ENCODE measurements at regions not wholly inside any gene's neighbourhood (a gene's known extent, or its start where the extent isn't known, plus 50 kb on each side); places are given as distances from the start of the nearest gene placed in this dataset.

GRCh38 chr2:144998435-144998834 is 478.5 kb upstream of the ZEB2 start:
- DNase-seq (no peak), ATAC-seq (no peak)
- H3K4me1 ChIP-seq (ENCODE audit: low read depth) = no peaks in the 10 kb centered on the region
- H3K36me3 ChIP-seq (ENCODE audit: low read depth) = no peaks in the 10 kb centered on the region
- H3K9me3 ChIP-seq = no peaks in the 10 kb centered on the region
- intact Hi-C loops (cut with DNase I, micrococcal nuclease) = no loop called here
- TF ChIP-seq CTCF (IDR thresholded peaks at IDR 0.05) = no peak
- H3K4me3 ChIP-seq = no peak overlapping the region

- no peak for ATAC-seq
- no peaks in the 10 kb centered on the region for H3K36me3 ChIP-seq (ENCODE audit: low read depth)
These were observed 476.4 kb upstream of the ZEB2 start for GRCh38 chr2:144996225-144996795.

GRCh38 chr2:144995482-144995881 is 475.6 kb upstream of the ZEB2 start:
- Histone ChIP-seq H3K4me1 (ENCODE audit: low read depth) (no peaks in the 10 kb centered on the region), H3K9me3 (no peaks in the 10 kb centered on the region), H3K36me3 (ENCODE audit: low read depth) (no peaks in the 10 kb centered on the region), H3K4me3 (no peak overlapping the region)
- DNase-seq (no peak), ATAC-seq (no peak)
- intact Hi-C loops (cut with DNase I, micrococcal nuclease) = no loop called here
- no peak for TF ChIP-seq CTCF (IDR thresholded peaks at IDR 0.05)

More at GRCh38 chr2:144996225-144996795, 476.4 kb upstream of the ZEB2 start:
- Histone ChIP-seq H3K4me1 (ENCODE audit: low read depth) (no peaks in the 10 kb centered on the region), H3K4me3 (no peak overlapping the region), H3K9me3 (no peaks in the 10 kb centered on the region)
- DNase-seq = no peak
- TF ChIP-seq CTCF (IDR thresholded peaks at IDR 0.05) = no peak
- intact Hi-C loops (cut with DNase I, micrococcal nuclease) = no loop called here

- DNase-seq (no peak), ATAC-seq (no peak)
- TF ChIP-seq CTCF (IDR thresholded peaks at IDR 0.05) = no peak
- intact Hi-C loops (cut with DNase I, micrococcal nuclease) = no loop called here
- no peak overlapping the region for H3K4me3 ChIP-seq
- H3K4me1 ChIP-seq (ENCODE audit: low read depth) = no peaks in the 10 kb centered on the region
- H3K36me3 ChIP-seq (ENCODE audit: low read depth) = no peaks in the 10 kb centered on the region
- no peaks in the 10 kb centered on the region for H3K9me3 ChIP-seq
These were observed 470.7 kb upstream of the ZEB2 start for GRCh38 chr2:144990661-144991060.

GRCh38 chr2:144989579-144990270 is 469.8 kb upstream of the ZEB2 start:
- H3K4me3 ChIP-seq = no peak overlapping the region
- ATAC-seq = no peak

More at GRCh38 chr2:144989579-144990270, 469.8 kb upstream of the ZEB2 start:
- no peak for TF ChIP-seq CTCF (IDR thresholded peaks at IDR 0.05)
- intact Hi-C loops (cut with DNase I, micrococcal nuclease) = no loop called here
- no peaks in the 10 kb centered on the region for H3K9me3 ChIP-seq
- DNase-seq = no peak
- H3K4me1 ChIP-seq (ENCODE audit: low read depth) = no peaks in the 10 kb centered on the region
- H3K36me3 ChIP-seq (ENCODE audit: low read depth) = no peaks in the 10 kb centered on the region

All from mucosa of descending colon (tissue), 3 donors.